ENCODE measurements at regions not wholly inside any gene's neighbourhood (a gene's known extent, or its start where the extent isn't known, plus 50 kb on each side); places are given as distances from the start of the nearest gene placed in this dataset.
"Not testable (repeated sequence)": the region's sequence is repeated elsewhere in the genome, so short reads cannot be mapped to it uniquely, and the experiment has no call there.

- DNase-seq (ENCODE audit: low read depth in 2 of 2): no peak
These were observed 152.4 kb upstream of the ARRDC3 start for GRCh38 chr5:91535499-91535898.

DNA sequence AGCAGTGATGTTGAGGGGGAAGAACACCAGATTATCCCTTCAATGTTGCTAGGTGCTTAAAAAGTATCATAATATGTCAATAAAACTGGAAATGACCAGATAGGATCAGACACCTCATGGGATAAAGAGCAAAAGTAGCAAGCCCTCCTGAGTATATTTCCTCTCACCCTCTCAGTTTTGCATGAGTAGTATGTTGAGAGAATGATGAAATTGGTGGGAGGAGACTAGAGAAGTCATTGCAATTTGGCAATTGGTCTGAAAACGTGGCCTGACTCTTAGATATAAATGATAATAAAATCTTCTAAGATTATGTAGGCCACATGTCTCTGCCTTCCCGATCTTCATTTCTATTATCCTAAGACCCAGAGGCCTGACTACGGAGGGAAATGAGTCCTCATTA lies 151.2 kb upstream of the ARRDC3 start:
- DNase-seq (ENCODE audit: low read depth in 2 of 2): no peak

DNA sequence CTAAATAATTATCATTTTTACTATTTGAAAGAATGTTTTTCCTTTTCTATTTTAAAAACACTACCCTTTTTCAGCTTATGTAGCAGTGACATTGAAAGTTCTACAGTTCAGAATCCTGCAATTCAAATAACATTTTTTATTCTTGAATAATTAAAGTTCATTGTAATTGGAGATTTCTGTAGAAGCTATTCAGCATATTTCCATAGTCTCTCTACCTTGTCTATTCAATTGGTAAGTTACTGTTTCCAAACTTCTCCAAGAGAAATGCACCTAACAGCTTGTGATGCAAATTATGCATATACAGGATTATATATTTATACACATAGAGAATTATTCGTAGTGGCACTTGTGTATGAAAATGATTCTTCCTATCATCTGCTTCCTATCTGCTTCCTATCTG lies 149.7 kb upstream of the ARRDC3 start:
- DNase-seq (ENCODE audit: low read depth in 2 of 2): no peak

DNA sequence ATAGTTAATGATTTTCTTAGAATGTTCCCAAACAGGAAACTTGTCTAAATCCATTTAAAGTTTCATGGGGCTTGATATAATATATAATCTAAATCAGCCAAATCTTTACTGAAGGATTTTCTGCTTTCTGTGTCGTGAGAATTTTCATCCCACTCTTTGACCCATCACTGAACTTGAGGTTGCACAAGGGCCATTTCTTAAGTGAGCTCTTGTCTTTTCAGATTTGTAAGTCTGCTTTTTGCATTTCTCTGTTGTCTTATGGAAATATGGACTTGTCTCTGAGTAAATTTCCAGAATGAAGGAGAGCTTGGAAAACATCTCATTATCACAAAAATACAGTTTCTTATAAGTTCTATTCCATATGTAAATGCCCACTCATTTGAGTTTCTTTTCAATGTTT lies 149.2 kb upstream of the ARRDC3 start:
- DNase-seq (ENCODE audit: low read depth in 2 of 2): no peak

DNA sequence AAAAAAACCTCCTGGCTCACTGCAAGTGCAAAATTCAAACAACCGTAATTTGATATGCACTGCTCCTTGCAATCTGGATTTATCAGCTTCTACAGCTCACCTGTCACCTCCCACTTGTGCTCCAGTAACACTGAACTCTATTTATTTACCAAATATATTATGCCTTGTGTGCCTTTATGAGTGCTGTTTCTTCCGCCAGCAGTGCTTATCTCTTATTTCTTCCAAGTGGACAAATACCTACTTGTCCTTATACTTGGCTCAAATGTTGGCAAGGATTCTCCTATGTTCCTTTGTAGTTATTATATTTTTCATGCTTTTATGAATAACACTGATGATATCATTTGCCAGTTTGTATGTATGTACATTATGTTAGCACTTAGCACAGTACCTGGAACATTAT lies 145.7 kb upstream of the ARRDC3 start:
- DNase-seq (ENCODE audit: low read depth in 2 of 2): no peak

DNA sequence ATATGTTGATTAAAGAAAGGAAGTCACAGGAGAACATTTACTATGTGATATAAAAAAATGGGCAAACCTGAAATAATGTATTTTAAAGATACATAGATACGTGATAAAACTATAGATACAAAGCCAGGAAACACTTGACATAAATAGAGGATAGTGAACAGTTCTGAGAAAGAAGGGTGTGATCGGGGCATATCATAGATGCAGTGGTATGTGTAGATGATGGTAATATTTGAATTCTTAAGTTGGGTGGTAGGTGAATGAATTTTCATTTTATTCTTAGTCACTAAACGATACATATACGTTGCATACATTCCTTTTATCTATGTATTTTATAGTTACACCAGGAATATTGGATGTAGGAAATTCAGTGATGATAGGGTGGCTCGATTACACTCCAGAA lies 138.7 kb upstream of the ARRDC3 start:
- no peak for DNase-seq (ENCODE audit: low read depth in 2 of 2)

DNA sequence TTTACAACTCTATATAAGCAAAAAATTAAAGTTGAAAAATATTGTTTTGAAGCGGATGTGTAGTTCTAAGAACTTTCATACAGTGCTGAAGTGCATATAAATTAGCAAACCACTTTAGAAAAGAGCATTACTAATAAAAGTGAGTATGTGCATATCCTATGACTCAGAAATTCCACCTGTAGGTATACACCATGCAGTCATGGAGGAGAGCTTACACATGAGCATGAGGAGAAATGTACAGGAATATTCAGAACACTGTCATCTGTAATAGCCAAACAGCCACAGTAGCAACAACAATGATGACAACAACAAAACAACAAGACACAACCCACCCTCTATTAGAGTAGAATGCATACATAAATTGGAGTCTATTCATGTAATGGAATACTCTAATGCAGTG lies 138.2 kb upstream of the ARRDC3 start:
- no peak for DNase-seq (ENCODE audit: low read depth in 2 of 2)

DNA sequence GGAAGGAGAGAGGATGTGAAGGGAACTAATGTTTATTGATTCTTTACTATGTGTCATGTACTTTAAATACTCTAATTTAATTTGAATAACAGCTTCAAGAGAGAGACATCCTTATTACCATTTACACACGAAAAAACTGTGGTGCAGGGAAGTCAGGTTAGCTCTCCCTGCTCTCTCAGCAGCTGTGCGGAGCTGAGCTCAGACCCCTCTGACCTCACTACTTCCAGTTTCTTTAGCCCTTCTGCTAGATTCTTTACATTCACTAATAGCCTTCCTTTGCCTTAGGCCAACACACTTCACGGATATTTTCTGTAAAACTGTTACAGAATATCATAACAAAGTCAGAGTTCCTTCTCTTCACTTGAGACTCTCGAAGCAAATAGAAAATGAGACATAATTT lies 131.3 kb upstream of the ARRDC3 start:
- DNase-seq (ENCODE audit: low read depth in 2 of 2): no peak

DNA sequence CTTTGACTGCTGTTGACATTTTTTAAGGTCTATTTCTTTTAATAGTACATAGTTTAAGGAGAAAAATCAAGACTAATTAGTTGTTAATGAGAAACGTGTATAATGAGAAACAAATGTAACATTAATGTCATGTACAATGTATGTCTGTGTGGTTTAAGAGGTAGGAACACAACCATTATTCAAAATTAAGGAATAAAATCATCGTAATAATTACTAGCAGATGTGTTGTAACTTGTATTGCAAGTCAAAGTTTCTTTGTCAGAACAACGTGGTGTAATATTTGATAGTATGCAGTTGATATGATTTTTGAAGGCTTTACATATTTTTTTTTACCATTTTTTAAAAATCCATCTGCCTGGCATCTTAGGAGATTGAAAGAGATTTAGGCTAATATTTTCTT lies 120.2 kb upstream of the ARRDC3 start:
- no peak for DNase-seq (ENCODE audit: low read depth in 2 of 2)

- no peak for DNase-seq (ENCODE audit: low read depth in 2 of 2)
These were observed 117.6 kb upstream of the ARRDC3 start for GRCh38 chr5:91500758-91501157.

- peak; percentile 33 to 44 for DNase-seq (ENCODE audit: low read depth in 2 of 2)
These were observed 116.9 kb upstream of the ARRDC3 start for GRCh38 chr5:91499943-91500531.

DNA sequence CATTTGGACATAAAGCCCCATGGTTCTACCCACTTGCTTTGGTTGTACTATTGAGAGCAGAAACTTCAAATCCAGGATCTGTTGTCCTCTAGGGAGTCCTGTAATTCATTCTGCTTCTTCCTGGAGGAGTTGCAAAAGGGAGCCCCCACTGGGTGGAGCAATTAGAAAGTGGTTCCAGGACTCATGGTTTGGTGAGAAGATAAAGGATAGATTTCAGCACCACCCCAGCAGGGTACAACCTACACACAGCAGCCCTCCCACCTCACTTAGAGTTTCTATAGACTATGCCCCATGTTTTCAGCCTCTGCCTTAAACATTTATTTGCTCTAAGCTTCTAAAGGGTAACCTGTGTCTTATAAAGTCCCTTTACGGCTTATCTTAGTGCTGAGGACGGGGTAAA lies 112.6 kb upstream of the ARRDC3 start:
- DNase-seq (ENCODE audit: low read depth in 2 of 2): no peak

GRCh38 chr5:91494447-91494996 lies 111.4 kb upstream of the ARRDC3 start:
- DNase-seq (ENCODE audit: low read depth in 2 of 2): no peak

- no peak for DNase-seq (ENCODE audit: low read depth in 2 of 2)
These were observed 110.0 kb upstream of the ARRDC3 start for GRCh38 chr5:91493086-91493485.

GRCh38 chr5:91491229-91491628 lies 108.1 kb upstream of the ARRDC3 start:
- DNase-seq (ENCODE audit: low read depth in 2 of 2): no peak

DNA sequence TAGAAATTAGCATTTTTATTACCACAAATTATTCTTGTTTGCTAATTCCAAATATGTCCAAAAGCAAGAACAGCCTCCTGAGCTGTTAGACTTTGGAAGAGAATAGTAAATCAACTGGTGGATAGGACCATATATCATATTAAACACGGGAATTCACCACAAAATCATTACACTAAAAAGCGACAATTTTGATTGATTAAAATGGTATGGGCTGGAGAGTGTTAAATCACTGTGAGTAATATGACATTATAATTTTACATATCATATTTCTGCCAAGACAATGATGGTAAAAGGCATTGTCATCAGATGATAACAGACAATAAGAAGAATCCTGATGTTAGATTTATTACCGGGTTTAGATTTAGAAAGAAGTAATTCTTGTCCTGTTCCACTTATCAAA lies 107.2 kb upstream of the ARRDC3 start:
- no peak for DNase-seq (ENCODE audit: low read depth in 2 of 2)

DNA sequence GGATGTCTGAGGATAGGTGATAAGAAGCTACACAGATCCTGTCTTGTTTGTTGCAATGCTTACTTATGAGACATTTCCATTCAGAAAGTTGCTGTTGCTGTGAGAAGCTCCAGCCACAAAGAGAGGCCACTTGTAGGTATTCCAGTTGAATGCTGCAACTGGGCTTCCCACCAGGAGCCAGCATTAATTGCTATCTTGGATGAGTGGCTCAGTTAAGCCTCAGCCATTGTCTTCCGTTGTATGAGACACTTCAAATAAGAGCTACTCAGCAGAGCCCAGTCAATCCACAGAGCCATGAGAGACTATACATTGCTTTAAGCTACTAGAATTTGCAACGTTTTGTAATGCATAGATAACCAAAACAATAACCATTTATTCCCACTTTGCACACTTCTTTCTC lies 104.3 kb upstream of the ARRDC3 start:
- no peak for DNase-seq (ENCODE audit: low read depth in 2 of 2)

GRCh38 chr5:91486638-91487037 lies 103.5 kb upstream of the ARRDC3 start:
- DNase-seq (ENCODE audit: low read depth in 2 of 2): no peak

GRCh38 chr5:91484662-91485061 lies 101.5 kb upstream of the ARRDC3 start:
- no peak for DNase-seq (ENCODE audit: low read depth in 2 of 2)

- DNase-seq (ENCODE audit: low read depth in 2 of 2): not testable (repeated sequence)
These were observed 96.3 kb upstream of the ARRDC3 start for GRCh38 chr5:91479376-91479775.

DNA sequence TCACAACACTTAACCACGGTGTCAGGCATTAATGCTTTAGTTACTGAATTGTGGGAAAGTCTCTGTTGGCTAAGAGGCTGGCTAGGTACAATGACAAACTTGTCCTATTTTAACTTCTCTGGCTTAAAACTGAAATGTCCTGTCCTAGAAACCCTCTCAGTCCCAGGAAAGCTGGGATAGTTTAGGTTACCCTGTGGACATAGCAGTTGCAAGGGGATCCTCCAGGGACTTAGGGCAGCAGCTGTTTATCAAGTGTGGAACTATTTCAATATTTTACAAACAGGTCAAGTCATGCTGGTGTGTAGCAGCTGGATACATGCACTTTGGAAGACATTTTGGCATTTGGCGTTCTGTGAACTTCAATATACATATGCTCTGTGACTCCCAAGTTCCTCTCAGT lies 95.0 kb upstream of the ARRDC3 start:
- no peak for DNase-seq (ENCODE audit: low read depth in 2 of 2)

- DNase-seq (ENCODE audit: low read depth in 2 of 2): no peak
These were observed 94.3 kb upstream of the ARRDC3 start for GRCh38 chr5:91477408-91477807.

DNA sequence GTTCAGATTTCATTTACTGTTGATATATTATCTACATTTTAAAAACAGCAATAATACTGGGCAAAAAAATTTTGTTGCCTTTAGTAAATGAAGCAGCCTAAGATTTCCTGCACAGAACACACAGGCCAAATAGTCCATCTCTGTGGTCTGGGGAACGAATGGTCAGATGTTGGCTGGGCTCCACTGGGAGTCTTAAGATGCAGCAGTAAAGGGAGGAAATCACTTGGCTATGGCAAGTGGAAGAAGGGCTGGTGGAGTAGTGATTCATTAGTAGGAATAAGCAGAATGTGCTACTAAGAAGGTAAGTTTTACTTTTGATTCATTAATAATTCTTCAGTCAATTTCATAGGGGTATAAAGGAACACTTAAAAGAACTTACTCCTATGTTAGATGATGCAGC lies 91.1 kb upstream of the ARRDC3 start:
- no peak for DNase-seq (ENCODE audit: low read depth in 2 of 2)

DNA sequence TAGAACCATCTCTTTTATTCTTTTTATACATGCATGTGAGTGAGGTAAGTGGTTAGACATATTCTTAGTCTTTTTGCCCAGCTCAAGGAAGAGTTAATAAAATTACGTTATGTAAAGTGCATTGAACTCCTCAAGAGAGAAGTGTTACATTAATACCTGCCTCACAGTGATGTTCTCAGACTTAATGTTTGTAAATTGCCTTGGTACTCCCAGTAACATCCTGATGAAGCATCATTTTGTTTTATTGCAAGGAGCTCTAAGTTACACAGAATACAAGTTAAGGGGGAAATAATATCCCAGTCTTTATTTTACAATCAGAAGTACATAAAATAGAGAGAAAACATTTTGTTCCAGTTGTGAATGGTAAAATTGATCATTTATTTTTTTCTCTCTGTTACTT lies 89.5 kb upstream of the ARRDC3 start:
- no peak for DNase-seq (ENCODE audit: low read depth in 2 of 2)
